Aorta (tissue), 5 donors: ENCODE measurements at regions not wholly inside any gene's neighbourhood (a gene's known extent, or its start where the extent isn't known, plus 50 kb on each side); places are given as distances from the start of the nearest gene placed in this dataset.

Source experiments
- ATAC-seq: fragments of 200-7000 bp; cut with Tn5 transposase; one replicate; pipeline ENCODE4 v1.9.1; 2022; ENCODE audit warnings: moderate library complexity; ENCODE audit not compliant: low FRiP score
- DNase-seq, 2 donors: peaks; one replicate each; pipeline ENCODE4 v3.0.0-alpha.2; 2020
- H3K27ac ChIP-seq, 2 donors: one replicate each; pipeline ENCODE4 v1.5.1; 2013; ENCODE audit warnings: low read length in 2 of 2, mild to moderate bottlenecking in 2 of 2, moderate library complexity in 2 of 2, control low read depth in 1 of 2, inconsistent platforms in 1 of 2, low read depth in 1 of 2
- H3K27me3 ChIP-seq, 2 donors: one replicate each; pipeline ENCODE4 v1.6.1; 2013; ENCODE audit warnings: control low read depth in 1 of 2, low read length in 1 of 2, mild to moderate bottlenecking in 1 of 2, moderate library complexity in 1 of 2; ENCODE audit not compliant: insufficient read depth in 2 of 2, control insufficient read depth in 1 of 2
- H3K36me3 ChIP-seq, 2 donors: one replicate each; pipeline ENCODE4 v1.6.1; 2013; ENCODE audit warnings: control low read depth in 1 of 2, low read length in 1 of 2, mild to moderate bottlenecking in 1 of 2; ENCODE audit not compliant: insufficient read depth in 2 of 2, control insufficient read depth in 1 of 2
- H3K4me1 ChIP-seq, 2 donors: one replicate each; pipeline ENCODE4 v1.6.1; 2013; ENCODE audit warnings: low read length in 2 of 2, control low read depth in 1 of 2, mild to moderate bottlenecking in 1 of 2, moderate library complexity in 1 of 2; ENCODE audit not compliant: insufficient read depth in 2 of 2, control insufficient read depth in 1 of 2
- H3K4me3 ChIP-seq, 2 donors: one replicate each; pipeline ENCODE4 v1.5.1; 2013; ENCODE audit warnings: low read length in 2 of 2, control low read depth in 1 of 2, mild to moderate bottlenecking in 1 of 2
- H3K9me3 ChIP-seq: one replicate; pipeline ENCODE4 v1.6.1; 2013; ENCODE audit warnings: mild to moderate bottlenecking, low read length; ENCODE audit not compliant: control insufficient read depth
- WGBS, 2 donors: extraction: QIAGEN DNeasy Blood & Tissue Kit; methylation state at CpG; one replicate each; pipeline ENCODE4 v1.1.7; 2013; 5-methylcytosine and 5-hydroxymethylcytosine counted together
- intact Hi-C, 2 donors: fragments of 100-400 bp; cut with DNase I; formaldehyde crosslinking; loops; one replicate each; pipeline versions ENCODE4 v1.14.2 to v1.15.0; 2022
- microRNA-seq, 2 donors: library from miRNA; unstranded; fragments of <30 nt; microRNA quantifications; one replicate each; pipeline ENCODE4 v1.2.0, GENCODE V29; 2020
- donor health status: healthy with polysubstance abuse.
- donor health status: Bipolar disorder and iron deficiency.
- donor health status: DM: no; HTN: no; CAD: no.
- donor health status: DM: no; HTN: no; CAD: no.
- donor health status: DM: yes; HTN: yes; CAD: no.

GRCh38 chr10:3844491-3845025 is 59.5 kb upstream of the KLF6 start:
- ATAC-seq (no peak), DNase-seq (no peak)
- Histone ChIP-seq H3K4me3 (no peak overlapping the region), H3K9me3 (no peaks in the 10 kb centered on the region), H3K27me3 (no peaks in the 10 kb centered on the region), H3K4me1 (no peaks in the 10 kb centered on the region), H3K36me3 (no peaks in the 10 kb centered on the region), H3K27ac (no peak overlapping the region)
- intact Hi-C loops, result no loop called here
- WGBS, 2 donors, result 44 to 100% methylated on average over 1 of the region's 1 CpG

DNA sequence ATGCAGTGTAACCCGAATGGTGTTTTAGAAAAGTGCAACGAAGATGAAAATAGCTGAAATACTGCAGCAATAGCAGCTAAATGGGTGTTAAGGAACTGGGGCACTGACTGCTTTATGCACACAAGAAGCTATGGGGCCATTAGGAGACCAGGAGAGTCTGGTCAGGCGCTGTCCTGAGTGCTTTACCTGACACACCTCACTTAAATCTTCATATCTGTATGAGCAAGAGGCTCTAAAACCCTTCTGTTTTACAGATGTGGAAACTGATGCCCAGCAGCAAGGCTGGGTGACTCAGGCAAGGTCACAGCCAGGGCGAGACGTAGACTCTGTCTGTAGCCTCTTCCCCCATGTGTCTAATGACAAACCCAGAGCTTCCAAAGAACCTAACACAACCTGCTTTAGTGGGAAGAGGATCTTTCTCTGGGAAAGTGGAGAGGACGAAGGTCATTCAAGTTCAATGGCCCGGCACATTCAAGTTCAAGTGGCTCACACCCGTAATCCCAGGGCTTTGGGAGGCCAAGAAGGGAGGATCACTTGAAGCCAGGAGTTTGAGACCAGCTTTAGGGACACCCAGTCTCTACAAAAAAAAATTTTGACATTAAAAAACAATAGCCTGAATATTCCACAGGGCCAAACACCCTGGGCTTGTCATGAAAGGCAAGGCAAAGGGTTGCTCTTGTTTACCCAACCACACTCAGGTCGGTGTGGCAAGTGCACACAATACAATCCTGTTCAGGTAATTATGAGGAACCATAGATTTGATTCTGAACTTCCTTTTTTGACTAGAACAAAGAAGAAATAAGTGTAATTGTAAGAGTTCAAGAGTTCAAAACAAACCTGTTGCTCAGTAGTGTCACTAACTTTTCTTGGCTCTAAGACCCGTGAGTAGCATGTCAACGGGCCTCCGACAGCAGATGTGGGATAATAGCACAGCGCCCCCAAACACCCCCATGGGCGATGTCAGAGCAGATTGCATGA is 53.7 kb upstream of the KLF6 start:
- no peak overlapping the region for H3K27ac ChIP-seq
- no peak overlapping the region for H3K4me3 ChIP-seq
- 95 to 96% methylated on average over 14 of the region's 14 CpGs for WGBS, 2 donors
- no peak for DNase-seq
- no peaks in the 10 kb centered on the region for H3K4me1 ChIP-seq
- no peak for ATAC-seq
- no peaks in the 10 kb centered on the region for H3K36me3 ChIP-seq
- intact Hi-C loops, result no loop called here
- no peaks in the 10 kb centered on the region for H3K27me3 ChIP-seq
- no peaks in the 10 kb centered on the region for H3K9me3 ChIP-seq

DNA sequence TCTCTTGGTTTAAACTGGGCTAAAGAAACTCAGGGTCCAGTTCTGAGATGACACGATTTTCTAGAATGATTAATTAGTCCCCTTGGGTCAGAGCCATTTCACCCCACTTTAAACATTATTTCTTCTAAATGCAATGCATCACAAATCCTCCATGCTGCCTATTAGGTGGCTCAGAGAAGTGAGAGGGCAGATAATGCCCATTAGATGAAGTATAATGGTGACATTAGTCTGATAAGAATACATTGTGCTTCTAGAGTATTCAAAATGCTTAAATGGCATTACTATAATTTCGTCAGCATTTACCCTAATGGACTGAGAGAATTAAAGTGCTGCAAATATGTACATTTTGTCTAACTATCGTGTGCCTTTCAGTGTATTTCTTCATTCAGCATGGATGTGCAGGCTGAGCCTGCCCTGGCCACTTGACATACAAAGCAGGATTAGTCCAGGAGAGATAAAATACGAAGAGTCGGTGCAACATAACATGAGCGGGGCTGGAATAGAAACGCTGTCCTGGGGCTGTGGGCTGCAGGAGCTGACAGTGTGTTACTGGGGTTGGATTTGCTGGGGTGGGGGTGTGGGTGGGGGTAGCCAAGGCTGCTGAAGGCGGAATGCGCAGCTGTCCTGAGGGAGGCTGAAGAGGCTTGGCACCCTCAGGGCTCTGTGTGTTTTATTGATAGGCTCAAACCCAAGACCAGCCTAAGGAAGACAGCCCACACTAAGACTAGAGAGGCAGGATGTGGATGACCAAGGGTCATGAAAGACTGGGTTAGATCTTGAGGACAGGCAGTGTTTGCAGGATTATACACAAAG is 52.8 kb upstream of the KLF6 start:
- 89 to 90% methylated on average over 9 of the region's 9 CpGs for WGBS, 2 donors
- Histone ChIP-seq H3K4me3 (no peak overlapping the region), H3K9me3 (no peaks in the 10 kb centered on the region), H3K27ac (no peak overlapping the region), H3K4me1 (no peaks in the 10 kb centered on the region), H3K27me3 (no peaks in the 10 kb centered on the region), H3K36me3 (no peaks in the 10 kb centered on the region)
- no peak for DNase-seq
- intact Hi-C loops, result no loop called here
- no peak for ATAC-seq

DNA sequence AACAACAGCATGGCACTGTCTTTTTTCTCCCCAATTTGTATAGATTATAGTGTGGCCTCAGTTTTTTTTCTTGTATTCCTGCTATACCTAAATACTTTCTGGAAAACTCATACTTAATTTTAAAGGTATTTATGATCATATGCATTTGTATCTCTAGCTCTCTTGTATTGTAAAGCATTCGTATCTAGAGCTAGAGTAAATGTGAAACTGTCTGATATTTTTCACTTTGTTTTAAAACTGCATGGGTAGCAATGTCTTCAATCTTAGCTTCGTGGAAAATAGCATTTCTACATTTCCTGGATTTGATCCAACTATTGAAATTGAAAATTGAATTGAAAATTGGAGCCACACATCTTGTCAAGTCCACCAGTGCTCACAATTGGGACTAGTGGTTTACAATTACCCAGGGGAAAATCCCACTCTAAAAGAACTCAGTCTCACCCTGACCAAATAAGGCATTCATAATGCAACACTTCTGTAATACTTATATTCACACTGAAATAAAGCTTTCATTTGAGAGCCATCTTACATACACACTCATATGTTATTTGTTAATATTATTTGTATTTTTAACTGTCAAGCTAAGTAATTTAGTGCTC is 51.3 kb upstream of the KLF6 start:
- Histone ChIP-seq H3K4me1 (no peaks in the 10 kb centered on the region), H3K4me3 (no peak overlapping the region), H3K27ac (no peak overlapping the region), H3K36me3 (no peaks in the 10 kb centered on the region), H3K27me3 (no peaks in the 10 kb centered on the region), H3K9me3 (no peaks in the 10 kb centered on the region)
- intact Hi-C loops, result no loop called here
- ATAC-seq (no peak), DNase-seq (no peak)
- WGBS, 2 donors, result 58 to 60% methylated on average over 2 of the region's 2 CpGs

DNA sequence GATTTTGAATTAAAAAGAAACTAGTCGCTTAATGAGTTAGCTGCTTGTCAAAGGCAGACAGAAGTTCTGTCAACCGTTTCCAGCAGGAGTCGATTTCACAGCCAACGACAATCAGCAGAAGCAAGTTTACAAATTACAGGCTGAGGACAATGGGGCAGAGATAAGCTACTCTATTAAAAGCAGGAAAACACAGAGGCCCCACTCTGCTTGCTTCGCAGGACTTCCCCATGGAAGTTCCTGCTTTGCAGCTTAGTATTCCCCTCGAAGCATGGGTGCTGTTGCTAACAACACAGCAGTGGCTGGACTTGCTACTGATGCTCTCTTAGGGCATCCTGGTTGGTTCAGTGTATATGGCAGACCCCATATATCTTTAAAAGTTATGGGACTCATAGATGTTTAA is 50.8 kb upstream of the KLF6 start:
- Histone ChIP-seq H3K27me3 (no peaks in the 10 kb centered on the region), H3K36me3 (no peaks in the 10 kb centered on the region), H3K4me1 (peaks cover 0 to 3% of the 10 kb centered on the region in 2 donors), H3K9me3 (no peaks in the 10 kb centered on the region), H3K27ac (no peak overlapping the region), H3K4me3 (no peak overlapping the region)
- WGBS, 2 donors, result 87 to 93% methylated on average over 6 of the region's 6 CpGs
- ATAC-seq, result no peak
- intact Hi-C loops, result no loop called here
- DNase-seq, result no peak

DNA sequence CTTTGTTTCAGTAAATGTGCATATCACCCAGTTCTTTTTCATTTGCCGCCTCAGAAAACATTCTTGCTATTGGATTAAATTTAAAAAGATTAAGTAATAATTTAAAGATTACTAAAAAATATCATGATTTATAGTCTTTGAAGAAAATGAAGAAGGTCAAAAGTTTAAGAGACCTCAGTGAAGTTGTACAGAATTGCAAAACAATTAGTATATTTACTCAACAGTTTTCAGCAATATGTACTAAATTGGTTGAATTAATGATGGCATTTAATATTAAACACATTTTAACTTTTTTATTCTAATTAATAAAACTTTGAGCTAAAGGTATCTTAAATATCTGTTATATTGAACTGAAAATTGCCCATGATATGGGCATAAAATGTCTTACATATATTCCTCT is 49.9 kb upstream of the KLF6 start:
- intact Hi-C loops, result no loop called here
- no peak for ATAC-seq
- H3K4me3 ChIP-seq, result no peak overlapping the region
- DNase-seq, result no peak
- H3K36me3 ChIP-seq, result no peaks in the 10 kb centered on the region
- H3K27me3 ChIP-seq, result no peaks in the 10 kb centered on the region
- no peaks in the 10 kb centered on the region for H3K9me3 ChIP-seq
- no peak overlapping the region for H3K27ac ChIP-seq
- peaks cover 0 to 5% of the 10 kb centered on the region in 2 donors for H3K4me1 ChIP-seq
- 98 to 100% methylated on average over 1 of the region's 1 CpG for WGBS, 2 donors

Small RNA genes in the stretch of these regions (microRNA-seq; reads per million reads assigned to microRNA genes)
- gene MIR6078, result 0 reads per million in 2 donors
